NCI-H2227 (cell line): ENCODE measurements at regions not wholly inside any gene's neighbourhood (a gene's known extent, or its start where the extent isn't known, plus 50 kb on each side); places are given as distances from the start of the nearest gene placed in this dataset.

Experiments
- DNase-seq: peaks from one replicate; lab custom pipeline; 2025; ENCODE audit not compliant: unreplicated experiment; lab: John Stamatoyannopoulos, UW

DNA sequence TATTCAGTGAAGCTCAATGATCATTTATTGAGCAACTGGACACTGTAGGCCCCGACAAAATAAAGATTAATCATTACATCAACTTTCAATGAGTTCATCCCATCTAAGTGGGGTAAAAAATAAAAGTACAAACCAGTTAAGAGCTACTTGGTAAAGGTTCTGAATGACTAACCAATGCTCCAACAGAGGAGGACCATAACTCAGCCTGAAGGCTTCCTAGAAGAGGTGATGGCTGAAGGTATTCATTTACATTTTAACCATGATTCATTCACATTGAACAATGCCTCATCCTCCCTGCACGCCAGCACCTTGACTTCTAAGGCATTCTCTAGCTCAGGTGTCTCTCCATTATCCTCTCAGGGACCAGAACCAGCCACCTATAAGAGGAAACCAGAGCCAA, 201.4 kb downstream of the ZNF462 start:
- no peak for DNase-seq

DNA sequence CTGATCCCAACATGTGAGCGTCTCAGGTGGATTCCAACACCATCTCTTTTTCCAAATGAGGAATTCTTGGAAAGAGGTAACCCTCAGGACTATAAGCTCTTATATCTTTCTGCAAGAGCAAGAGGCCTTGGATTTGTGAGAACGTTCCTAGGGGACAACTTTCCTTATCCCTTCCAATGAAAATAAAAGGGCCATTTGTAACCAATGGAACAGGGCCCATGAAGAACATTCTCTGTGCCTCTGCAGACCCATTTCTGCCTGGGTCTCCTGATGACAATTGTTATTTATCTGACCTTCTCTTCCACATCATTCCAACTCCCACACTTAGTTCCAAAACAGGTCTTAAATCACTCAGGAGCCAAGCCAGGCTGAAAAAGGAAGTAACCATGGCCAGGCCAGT, 202.6 kb downstream of the ZNF462 start:
- no peak for DNase-seq

DNA sequence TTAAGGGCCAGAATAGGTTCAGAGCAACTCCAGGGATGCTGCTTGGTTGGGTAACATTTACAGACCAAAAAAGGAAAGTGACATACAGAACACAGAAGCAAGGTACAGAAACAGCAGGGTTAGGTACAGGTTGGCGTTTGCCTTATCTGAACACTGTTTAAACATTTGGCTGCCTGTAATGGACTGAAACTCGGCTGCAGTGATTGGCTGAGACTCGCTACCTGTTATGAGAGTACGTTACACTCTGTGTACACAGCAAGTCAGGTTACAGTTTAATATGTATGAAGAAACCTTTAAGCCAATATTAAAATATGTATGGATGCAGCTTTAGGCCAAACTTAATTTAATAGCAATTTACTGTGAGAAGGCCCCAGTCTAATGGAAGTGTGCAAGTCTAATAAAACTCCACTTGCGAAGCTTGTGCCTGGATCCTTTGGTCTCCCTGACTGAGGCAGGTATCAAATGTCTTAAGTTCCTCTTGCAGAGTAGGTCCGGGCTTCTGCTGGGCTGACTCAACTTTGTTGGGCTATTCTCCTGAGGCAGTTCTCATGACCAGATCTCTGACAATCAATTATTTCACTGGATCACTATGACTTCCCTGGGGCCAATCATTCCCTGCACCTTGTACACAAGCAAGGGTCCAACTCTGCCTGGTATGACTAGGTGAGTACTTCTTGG, 204.9 kb downstream of the ZNF462 start:
- no peak for DNase-seq

DNA sequence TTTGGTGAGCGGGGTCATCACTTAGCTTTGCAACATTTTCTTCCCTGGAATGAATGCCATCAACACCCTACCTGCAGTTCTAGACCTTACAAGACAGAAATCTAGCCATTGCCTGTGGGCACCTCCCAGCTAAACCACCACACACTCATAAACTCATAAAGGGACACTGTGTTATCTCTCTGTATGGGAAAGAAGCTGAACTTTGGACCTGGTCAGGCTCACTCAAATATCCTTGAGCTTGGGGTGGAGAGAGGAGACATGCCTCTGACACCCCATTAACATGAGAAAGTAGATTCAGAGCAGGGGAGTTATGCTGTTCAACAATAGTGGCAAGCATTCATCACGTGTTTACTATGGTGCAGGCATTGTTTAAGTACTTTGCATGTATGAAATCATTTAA, 205.6 kb downstream of the ZNF462 start:
- no peak for DNase-seq

DNA sequence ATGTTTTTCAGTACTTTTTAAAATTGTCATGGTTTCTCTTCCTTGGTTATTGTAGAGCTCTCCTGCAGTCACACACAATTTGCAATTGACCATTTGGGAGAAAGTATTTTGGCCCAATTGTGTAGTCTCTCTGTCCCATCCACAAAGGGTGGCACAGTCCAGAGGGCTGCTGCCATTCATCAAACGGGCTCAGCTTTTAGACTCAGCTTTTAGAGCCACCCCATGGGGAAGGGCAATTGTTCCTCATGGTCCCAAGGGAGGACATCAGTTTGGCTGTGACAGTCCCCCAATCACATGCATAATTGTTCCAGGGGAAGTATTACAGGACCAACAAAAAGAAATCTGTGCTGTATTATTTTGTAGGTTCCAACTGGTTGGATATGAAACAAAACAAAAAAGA, 207.6 kb downstream of the ZNF462 start:
- DNase-seq: no peak

DNA sequence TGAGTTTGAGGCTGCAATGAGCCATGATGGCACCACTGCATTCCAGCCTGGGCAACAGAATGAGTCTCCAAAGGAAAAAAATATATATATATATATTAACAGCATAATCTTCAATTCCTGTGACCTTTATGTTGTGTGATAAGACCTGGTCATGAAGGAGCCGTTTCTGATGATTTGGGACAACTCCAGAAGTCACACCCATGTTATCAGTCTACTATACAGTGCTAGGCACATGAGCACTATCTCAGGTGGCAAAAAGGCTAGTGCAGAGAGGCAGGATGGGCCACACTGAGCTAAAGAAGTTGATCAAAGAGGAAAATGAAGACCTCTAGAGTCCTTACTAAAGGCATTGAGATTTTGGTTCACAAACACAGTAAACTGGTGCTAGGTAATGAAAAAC, 205.0 kb upstream of the RAD23B start:
- no peak for DNase-seq

DNA sequence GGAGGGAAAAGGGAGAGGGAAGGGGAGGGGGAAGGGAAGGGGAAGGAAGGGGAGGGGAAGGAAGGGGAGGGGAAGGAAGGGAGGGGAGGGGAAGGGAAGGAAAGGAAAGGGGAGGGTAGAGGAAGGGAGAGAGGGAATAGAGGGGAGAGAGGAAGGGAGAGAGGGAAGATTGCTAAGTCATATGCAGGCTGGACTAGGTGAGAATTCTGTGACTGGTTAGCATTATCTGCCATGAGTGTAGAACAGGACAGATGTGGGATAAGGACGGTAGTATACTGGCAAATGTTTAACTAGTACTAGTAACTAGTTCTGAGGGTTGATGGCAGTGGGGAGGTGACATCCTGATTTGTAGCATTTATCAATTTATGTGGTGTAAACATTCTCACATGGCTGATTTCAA, 203.5 kb upstream of the RAD23B start:
- no peak for DNase-seq

DNA sequence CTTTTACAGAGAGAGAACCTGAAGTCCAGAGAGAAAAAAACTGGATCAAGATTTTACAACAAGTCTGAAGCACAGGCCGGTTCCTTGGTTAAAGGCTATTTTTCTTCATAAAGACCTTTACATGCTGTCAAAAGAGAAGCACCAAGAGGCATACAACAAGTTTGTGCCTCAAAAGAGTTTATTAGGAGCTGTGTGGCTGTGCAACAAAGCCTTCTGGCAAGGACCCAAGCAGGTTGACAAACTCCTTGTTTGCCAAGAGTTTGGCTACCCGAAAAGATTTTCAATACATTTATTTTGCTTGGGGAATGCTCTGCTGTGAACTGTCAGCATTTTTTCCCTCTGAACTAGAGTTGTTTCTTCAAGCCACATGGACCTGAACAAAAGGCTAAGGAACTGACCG, 202.9 kb upstream of the RAD23B start:
- no peak for DNase-seq

DNA sequence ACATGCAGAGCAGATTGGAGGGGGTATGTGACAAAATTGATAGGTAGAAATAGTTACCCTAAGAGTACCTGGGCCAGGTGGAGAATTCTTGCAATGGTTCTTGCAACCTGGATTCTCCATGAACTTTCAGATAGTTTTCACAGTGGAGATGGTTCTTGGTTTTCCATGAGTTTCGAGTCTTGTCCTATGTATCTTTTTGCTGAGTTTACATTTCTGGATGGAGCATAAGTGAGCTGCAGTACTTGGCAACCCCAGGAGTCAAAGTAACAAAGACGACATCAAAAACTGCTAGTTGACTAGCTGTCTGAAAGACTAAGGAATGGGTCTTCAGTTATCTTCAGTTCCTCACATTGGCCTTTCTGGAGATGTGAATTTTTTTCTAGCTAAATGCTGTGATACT, 196.6 kb upstream of the RAD23B start:
- no peak for DNase-seq

DNA sequence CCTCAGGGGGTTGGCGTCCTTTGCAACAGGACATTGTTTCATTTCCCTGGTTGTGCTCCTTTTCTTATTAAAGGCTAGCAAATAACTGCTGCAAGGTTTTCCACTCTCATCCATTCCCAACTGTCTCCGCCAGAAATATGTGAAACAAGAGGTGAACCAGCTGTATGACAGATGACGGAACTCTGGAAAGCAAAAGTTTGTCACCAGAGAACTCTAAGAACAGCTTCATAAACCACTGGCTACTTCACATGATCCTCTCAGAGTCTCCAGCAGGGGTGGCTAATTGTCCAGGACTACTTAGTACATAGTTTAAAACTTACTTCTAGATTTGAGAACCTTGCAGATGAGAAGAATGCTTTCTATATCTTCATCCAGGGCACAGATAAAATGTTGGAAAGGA, 195.9 kb upstream of the RAD23B start:
- no peak for DNase-seq

DNA sequence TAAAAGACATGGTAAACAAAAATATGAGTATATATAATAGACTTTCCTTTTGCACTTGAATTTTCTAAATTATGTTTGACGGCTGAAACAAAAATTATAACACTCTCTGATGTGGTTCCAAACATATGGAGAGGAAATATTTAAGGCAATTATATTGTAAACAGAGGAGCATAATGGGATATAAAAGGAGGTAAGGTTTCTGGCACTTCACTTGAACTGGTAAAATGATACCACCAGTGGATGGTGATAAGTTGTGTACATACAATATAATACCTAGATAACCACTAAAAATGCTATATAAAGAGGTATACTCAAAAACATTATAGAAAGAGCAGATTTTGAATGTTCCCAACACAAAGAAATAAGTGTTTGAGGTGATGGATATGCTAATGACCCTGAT, 192.9 kb upstream of the RAD23B start:
- DNase-seq: no peak

DNA sequence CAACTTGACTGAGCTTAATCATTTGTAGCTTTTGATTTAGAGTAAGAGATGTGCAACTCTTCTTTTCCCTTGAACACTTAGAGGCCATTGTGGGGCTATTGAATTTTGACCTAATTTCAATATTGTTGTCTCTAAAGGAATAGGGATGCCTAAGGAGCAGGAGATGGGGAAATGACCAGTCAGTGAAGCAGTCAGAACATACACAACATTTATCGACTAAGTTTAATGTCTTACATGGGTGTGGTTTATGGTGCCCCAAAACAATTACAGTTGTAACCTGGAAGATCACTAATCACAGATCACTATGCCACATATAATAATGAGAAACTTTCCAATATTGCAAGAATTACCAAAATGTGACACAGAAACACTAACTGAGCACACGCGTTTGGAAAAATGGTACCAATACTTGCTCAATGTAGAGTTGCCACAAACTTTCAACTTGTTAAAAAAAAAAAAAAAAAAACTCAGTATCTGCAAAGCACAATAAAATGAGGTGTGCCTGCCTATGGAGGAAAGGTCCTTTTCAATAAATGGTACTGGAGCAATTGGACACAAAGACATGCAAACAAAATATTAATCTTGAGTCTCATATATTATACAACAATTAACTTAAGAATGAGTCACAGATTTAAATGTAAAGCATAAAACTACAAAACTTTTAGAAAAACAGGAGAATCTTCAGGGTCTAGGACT, 189.6 kb upstream of the RAD23B start:
- no peak for DNase-seq

DNA sequence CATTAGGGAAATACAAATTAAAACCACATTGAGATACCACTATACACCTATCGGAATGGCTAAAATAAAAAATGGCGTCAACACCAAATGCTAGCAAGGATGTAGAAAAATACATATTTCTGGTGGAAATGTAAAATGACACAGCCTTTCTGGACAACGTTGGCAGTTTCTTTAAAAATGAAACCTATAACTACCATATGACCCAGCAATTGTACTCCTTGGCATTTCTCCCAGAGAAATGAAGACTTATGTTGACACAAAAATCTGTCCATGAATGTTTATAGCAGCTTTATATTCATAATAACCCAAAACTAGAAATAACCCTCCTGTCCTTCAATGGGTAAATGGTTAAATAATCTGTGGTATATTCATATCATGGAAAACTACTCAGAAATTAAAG, 188.7 kb upstream of the RAD23B start:
- no peak for DNase-seq

DNA sequence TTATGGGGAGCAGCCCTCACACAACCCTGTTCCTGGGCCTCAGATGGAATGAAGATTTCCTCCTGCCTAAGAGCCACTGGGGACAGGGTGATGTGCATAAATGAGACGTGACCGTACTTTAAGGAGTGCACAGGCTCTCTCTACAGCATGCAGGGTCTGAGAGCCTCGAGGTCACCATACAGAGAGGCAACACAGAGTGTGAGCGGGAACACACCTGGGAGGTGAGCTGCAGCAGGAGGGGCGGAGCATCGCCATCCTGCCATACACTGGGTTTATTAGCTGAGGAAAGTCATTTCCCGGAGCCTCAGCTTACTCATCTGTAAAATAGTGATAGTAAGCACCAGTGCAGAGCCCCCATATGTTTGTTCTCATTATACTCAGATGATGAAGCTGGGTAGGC, 182.5 kb upstream of the RAD23B start:
- no peak for DNase-seq

DNA sequence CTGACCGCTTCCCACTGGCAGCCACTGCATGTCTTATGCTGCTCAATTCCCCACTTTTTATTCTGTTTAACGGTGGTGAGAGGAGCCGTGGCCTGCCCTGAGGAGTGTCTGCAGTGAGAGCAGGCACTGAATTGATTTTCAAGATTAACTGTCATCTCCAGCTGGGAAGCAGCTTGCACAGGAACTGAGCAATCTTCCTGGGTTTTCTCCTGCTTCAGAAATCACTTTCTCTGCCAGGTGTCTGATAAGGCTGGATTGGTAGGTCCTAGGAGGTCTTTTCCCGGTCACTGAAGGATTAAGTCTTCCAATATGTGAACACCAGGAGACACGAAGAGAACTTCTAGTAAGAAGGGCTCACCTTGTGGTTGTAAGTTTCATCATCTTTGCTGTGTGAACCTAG, 181.1 kb upstream of the RAD23B start:
- no peak for DNase-seq

DNA sequence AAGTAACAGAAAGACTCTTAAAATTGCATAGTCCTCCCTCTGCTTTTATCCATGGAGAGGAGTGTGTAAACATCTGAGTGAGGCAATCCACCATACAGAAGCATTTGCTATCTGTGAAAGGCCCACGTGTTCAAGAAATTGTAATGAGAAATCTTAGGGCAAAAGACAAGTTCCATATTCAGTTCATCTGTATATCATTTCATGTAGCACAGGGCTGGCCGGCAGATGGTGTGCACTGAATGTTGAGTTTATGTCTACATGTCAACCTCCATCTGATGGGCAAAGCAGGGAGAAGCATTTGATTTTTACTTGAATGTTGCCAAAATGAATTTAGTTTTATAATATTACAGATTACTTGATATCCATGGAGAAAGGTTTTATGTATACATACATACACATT, 179.5 kb upstream of the RAD23B start:
- no peak for DNase-seq

DNA sequence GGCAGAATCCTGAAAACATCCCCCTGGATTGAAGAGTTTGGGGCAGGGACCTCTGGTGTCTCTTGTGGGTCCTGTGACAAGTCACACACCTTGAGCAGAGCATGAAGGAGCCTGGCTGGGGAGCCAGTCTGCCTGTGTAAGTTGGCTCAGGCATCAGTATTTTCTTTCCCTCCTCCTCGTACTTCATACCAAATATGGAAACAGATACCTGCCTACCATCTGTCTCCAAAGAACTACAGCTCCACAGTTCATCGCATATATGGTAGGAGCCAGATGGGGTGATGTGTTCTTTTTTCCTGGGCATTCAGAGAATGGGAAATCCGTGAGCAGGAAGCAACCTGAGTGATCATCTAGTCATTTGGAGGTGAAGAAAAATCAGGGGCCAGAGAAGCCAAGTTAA, 177.3 kb upstream of the RAD23B start:
- no peak for DNase-seq

DNA sequence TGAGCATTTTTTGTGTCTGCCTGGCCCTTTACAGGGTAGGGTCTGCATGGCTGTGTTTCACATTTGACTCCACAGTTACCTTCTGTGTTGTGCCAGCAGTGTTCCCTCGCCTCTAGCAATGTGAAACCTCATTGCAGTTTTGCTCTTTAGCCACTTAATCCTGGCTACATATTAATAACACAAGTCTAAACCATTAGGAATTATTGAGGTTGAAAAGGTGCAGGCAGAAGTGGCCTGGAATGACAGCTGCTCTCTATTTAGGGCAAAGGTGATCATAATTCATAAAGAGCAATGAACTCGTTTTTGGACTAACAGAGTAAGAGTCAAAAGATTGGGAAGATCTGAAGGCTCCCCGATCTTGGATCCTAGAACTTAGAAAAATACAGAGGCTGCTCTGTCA, 176.7 kb upstream of the RAD23B start:
- DNase-seq: no peak

DNA sequence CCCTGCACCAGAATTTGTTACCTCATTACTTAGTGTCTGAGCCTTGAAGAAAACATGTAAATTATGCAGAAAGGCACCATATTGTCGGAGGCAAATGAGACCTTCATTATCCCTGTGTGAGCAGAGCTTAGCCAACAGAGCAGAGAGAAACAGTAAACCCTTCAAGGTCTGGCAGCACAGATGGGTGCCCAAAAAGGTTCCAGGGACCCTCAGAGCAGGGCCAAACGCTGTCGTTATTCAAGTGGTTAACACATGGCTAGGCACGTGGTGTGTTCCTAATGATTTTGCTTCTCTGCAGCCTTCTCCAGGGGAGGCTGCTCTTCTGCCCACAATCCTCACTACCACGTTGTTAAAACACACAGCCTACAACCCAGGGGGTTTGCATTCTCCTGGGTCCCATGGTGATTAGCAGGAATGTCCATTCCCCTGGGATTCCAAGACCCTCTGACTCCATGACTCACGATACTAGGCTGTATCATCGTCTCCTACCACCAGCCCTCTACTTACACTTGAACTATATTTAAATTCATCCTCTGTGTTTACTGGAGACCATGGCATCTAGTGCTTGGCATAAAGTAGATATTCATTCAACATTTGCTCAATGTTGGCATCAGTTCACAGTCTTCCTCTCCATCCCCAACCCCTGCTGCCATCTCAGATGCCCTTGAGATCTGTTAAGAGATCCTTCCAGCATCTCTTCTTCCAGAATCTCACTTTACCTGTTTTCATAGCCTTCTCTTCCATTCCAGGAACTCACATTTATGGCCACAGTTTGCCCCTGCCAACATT, 174.5 kb upstream of the RAD23B start:
- no peak for DNase-seq

DNA sequence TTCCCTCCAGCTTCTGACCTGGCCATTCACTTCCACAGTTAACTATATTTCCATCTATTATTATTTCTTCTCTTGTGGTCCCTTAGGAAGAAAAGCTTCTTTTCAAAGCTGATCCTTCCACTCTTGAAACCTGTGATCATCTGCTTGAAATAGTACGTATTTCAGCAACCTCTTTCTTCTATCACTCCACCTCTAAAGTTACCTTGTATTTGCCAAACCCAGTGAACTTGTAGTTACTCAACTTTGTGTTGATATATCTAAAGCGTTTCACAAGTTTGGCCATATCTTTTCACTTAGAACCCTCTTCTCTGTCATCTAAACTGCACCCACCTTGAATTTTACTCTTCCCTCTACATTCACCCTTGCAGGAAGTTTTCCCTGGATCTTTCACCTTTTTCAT, 173.8 kb upstream of the RAD23B start:
- no peak for DNase-seq

DNA sequence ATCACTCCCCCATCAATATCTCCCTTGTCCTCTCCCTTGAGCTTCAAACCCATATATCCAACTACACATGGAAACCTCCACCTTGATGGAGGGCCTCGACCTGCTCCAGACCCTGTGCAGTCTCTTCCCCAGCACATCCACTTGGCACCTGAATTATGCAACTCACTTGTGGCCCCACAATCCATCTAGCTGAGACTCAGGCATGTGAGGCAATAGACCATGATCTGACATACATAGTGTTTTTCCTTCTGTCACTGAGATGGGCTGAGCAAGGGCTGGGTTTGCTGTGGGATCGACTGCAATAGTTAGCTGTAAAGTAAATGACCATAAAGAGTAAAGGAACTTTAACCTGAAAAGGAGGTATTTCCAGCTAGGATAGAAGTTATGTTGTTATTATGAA, 172.9 kb upstream of the RAD23B start:
- DNase-seq: no peak

DNA sequence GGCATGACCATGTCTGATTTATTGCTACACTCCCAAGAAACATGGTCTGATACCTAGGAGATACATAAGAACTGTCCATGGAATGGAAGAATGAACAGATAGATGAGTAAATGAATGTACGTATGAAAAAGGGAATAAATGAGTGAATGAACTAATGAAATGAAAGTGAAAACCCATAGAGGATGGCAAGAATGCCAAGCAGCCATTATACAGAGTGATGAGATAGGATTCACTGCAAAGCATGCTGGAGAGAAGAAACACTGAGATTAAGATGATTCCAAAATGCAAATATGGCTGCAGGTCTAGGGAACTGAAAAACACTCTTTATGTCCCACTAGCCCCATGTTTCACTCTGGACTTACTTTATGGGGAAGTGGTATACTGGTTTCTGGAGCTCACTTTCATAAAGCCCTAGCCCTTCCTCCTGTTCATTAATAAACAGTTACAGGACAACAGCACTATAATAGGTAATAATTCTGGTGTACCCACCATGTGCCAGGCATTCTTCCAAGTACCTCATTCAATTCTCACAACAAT, 170.3 kb upstream of the RAD23B start:
- no peak for DNase-seq
